ENCODE measurements at regions not wholly inside any gene's neighbourhood (a gene's known extent, or its start where the extent isn't known, plus 50 kb on each side); places are given as distances from the start of the nearest gene placed in this dataset.

DNA sequence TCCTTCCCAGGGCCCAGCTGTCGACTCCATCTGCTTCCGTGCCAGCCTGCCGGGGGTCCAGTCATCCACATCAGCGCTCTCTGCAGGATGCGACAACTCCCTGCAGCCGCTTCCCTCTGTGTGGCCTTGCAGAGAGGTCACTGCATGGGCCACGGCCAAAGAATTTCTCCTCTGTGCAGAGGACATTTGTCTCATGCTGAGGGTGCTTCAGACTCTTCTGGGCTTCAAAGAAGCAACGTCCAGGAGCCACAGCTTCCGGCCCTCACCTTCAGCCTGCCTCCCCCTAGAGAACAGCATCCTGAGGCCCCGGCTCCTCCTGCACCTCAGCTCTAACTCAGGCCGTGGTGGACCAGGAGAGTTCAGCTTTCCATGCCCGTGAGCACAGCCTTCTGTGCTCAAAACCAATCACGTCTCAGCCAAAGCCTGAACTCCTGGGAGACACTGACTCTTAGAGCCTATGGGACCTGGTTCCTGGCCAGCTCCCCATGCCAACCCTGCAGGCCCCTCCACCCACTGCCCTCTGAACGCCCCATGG, 258.9 kb downstream of the BRD1 start:
- H3K36me3 Mint-ChIP-seq, result peaks cover 9 to 13% of the 10 kb centered on the region in 2 donors
- H3K4me3 Mint-ChIP-seq, result no peak overlapping the region
- no peak for ATAC-seq (replicated peaks)
- no peak for DNase-seq
- no peaks in the 10 kb centered on the region for H3K27me3 Mint-ChIP-seq
- H3K27ac Mint-ChIP-seq, result no peak overlapping the region
- peaks cover 0 to 12% of the 10 kb centered on the region in 2 donors for H3K4me1 Mint-ChIP-seq
- peaks cover 0 to 5% of the 10 kb centered on the region in 2 donors for H3K9me3 Mint-ChIP-seq

DNA sequence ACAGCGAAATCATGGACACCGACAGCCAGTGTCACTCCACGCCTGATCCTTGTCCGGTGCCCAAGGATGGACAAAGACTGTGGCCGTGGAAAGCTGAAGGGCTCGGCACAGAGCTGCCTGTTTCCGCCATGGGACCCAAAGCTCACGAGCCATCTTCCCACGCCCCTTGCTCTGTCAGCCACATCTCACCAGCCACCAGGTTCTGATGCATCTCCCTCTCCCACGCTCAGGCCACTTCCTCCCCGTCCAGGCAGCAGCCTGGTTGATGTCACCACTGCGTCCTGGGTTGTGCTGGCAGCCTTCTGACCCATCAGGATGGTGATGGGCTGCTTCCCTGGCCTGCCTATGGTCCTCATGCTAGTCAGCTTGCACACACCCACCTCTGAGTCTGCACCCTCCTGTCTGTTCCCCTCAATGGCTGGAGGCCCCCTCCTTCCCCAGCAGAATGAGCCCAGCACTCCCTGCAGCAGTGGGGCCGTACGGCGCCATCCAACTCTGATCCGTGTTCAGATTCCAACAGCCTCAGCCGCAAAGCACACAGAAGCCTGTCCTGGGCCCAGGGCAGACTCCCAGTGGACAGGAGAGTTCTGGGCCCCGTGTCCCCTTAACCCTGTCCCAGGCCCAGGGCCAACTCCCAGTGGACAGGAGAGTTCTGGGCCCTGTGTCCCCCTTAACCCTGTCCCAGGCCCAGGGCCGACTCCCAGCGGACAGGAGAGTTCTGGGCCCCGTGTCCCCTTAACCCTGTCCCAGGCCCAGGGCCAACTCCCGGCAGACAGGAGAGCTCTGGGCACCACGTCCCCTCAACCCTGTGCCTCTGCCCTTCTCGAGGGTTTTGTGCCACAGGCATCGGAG, 259.5 kb downstream of the BRD1 start:
- peak overlapping the region; percentile 56 for H3K27ac Mint-ChIP-seq
- H3K27me3 Mint-ChIP-seq, result no peaks in the 10 kb centered on the region
- ATAC-seq (replicated peaks) (no peak), DNase-seq (no peak)
- peaks cover 6 to 9% of the 10 kb centered on the region in 2 donors for H3K36me3 Mint-ChIP-seq
- H3K4me1 Mint-ChIP-seq, result peaks cover 0 to 8% of the 10 kb centered on the region in 2 donors
- peak overlapping the region in 1 of 2 donors; percentile 9 for H3K4me3 Mint-ChIP-seq
- peaks cover 0 to 3% of the 10 kb centered on the region in 2 donors for H3K9me3 Mint-ChIP-seq

DNA sequence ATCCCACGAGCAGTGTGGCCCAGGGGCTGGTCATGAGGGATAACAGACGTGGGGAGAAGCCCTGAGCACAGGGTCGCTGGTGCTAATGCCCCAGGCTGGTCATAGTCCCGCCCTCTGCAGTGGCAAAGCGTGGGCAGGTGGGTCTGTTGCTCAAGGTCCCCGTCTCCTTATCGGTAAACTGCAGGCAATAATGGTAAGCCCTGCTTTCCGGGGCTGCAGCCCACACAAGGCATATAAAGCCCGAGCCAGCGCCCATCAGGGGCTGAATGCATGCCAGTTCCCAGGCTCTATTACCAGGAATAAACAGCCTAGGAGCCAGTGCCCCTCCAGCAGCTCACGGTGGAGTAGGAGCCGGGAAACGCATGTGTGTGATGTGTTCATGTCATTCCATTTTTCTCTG, 261.0 kb downstream of the BRD1 start:
- Mint-ChIP-seq H3K4me3 (no peak overlapping the region), H3K4me1 (peaks cover 0 to 6% of the 10 kb centered on the region in 2 donors), H3K27me3 (no peaks in the 10 kb centered on the region), H3K27ac (no peak overlapping the region), H3K9me3 (no peaks in the 10 kb centered on the region), H3K36me3 (peaks cover 3 to 6% of the 10 kb centered on the region in 2 donors)
- DNase-seq (no peak), ATAC-seq (replicated peaks) (no peak)

DNA sequence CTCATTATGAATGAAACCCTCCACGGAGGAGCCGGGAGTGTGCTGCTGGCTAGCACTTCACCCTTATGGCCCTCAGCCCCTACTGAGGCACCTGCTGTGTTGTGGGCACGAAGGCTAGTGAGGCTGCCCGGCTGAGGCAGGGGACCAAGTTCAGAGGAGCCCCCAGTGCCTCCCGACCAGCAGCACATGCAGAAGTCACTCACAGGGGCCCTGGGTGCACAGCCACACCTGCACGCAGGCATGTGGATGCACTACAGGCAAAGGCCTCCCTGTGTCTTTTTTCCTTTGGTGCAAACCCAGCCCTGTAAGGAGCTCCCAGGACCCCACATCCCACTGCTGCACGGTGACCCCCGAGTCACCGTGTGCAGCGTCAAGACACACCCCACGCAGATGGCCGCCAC, 261.5 kb downstream of the BRD1 start:
- DNase-seq (no peak), ATAC-seq (replicated peaks) (no peak)
- Mint-ChIP-seq H3K36me3 (peaks cover 6 to 7% of the 10 kb centered on the region in 2 donors), H3K27me3 (no peaks in the 10 kb centered on the region), H3K27ac (no peak overlapping the region), H3K4me1 (peaks cover 0 to 11% of the 10 kb centered on the region in 2 donors), H3K4me3 (no peak overlapping the region), H3K9me3 (peaks cover 0 to 3% of the 10 kb centered on the region in 2 donors)

DNA sequence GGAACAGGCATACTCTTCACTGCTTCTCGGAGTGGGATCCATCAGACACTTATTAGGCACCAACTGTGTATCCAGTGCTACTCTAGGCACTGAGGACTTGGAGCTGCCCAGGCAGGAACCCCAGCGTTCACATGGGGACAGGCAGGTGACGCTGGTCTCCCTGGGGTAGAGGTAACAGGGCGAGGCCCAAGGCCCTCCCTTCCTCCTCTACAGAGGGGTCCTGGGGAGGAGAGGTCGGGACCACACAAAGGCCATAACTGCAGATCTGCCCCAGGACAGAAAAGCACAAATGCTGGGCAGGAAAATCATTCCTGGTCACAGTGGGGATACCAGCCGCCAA, 262.2 kb downstream of the BRD1 start:
- Mint-ChIP-seq H3K9me3 (peaks cover 0 to 3% of the 10 kb centered on the region in 2 donors), H3K27me3 (no peaks in the 10 kb centered on the region), H3K36me3 (peaks cover 4 to 9% of the 10 kb centered on the region in 2 donors), H3K4me3 (no peak overlapping the region), H3K4me1 (peaks cover 0 to 12% of the 10 kb centered on the region in 2 donors), H3K27ac (no peak overlapping the region)
- DNase-seq (no peak), ATAC-seq (replicated peaks) (no peak)

DNA sequence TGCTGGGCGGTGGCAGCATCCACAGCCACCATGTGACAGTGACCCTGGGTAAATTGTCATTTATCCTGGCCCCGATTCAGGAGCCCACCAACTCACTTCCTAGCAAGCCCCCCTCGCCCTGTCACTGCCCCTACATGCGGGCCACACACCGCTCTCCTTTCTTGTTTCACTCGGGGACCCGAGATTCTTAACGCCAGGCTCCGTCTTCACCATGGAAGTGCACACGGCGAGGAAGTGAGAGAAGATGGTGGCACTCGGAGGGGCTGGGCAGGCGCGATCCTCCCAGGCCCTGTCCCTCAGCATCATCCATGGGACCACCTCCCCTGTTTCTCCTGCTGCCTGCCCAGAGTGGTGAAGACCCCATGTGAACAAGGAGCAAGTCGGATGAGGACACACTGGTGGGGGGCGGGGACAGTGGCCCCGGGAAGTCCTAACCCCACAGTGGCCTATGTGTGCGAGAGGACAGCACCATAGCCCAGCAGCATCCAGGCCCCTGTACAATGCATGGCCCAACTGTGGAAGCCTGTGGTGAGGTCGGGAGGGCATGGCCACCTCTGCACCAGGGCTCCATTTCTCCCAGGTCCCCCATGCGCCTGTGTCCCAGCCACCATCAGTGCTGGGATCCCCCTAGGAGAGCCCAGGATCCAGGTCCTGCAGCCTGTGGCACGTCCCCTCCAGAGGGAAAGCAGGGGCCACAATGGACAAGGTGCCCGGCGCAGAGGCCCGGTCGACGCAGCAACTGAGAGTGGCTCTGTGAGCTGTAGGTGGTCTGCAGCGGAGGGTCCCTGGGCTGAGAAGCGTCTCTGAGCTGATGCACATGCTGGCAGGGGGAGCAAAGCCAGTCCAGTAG, 262.8 kb downstream of the BRD1 start:
- Mint-ChIP-seq H3K27me3 (no peaks in the 10 kb centered on the region), H3K4me3 (no peak overlapping the region), H3K9me3 (peaks cover 0 to 3% of the 10 kb centered on the region in 2 donors), H3K27ac (no peak overlapping the region), H3K36me3 (peaks cover 5 to 9% of the 10 kb centered on the region in 2 donors), H3K4me1 (peaks cover 0 to 12% of the 10 kb centered on the region in 2 donors)
- no peak for DNase-seq
- no peak for ATAC-seq (replicated peaks)

DNA sequence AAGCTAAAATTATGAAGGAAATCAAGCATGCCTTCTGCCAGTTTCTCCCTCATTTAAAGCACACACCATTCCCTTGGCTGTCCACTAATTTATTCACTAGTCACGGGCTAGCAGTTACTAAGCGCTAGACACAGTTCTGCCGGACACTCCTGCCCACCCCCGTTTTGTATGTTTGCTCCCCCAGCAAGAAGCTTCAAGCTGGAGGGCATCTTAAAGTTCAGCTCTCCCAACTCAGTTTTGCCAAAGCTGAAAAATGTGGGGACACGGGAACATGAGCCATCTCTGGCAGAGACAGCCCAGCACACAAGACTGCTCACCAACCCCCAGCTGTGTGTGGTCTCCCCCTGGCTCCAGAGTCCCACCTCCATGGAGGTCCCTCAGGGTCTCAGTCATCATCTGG, 263.6 kb downstream of the BRD1 start:
- Mint-ChIP-seq H3K4me1 (peaks cover 0 to 12% of the 10 kb centered on the region in 2 donors), H3K27ac (no peak overlapping the region), H3K27me3 (no peaks in the 10 kb centered on the region), H3K9me3 (peaks cover 0 to 3% of the 10 kb centered on the region in 2 donors), H3K4me3 (no peak overlapping the region), H3K36me3 (peaks cover 5 to 9% of the 10 kb centered on the region in 2 donors)
- no peak for DNase-seq
- ATAC-seq (replicated peaks), result no peak

DNA sequence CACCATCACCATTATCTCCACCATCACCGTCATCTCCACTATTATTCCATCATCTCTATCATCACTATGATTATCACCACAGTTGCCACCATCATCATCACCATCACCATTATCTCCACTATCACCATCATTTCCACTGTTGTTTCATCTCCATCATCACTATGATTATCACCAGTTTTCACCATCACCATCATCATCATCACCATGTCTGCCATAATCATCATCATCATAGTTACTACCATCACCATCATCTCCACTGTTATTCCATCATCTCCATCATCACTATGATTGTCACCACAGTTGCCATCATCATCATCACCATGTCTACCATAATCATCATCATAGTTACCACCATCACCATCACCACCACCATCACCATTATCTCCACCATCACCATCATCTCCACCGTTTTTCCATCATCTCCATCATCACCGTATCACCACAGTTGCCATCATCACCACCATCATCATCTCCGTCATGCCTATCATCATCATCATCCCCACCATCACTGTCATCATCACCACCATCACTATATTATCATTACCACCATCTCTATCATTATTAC, 264.9 kb downstream of the BRD1 start:
- ATAC-seq (replicated peaks) (no peak), DNase-seq (no peak)
- peaks cover 0 to 12% of the 10 kb centered on the region in 2 donors for H3K4me1 Mint-ChIP-seq
- no peak overlapping the region for H3K4me3 Mint-ChIP-seq
- H3K9me3 Mint-ChIP-seq, result peaks cover 4 to 7% of the 10 kb centered on the region in 2 donors
- no peaks in the 10 kb centered on the region for H3K27me3 Mint-ChIP-seq
- H3K36me3 Mint-ChIP-seq, result peaks cover 9 to 12% of the 10 kb centered on the region in 2 donors
- no peak overlapping the region for H3K27ac Mint-ChIP-seq

DNA sequence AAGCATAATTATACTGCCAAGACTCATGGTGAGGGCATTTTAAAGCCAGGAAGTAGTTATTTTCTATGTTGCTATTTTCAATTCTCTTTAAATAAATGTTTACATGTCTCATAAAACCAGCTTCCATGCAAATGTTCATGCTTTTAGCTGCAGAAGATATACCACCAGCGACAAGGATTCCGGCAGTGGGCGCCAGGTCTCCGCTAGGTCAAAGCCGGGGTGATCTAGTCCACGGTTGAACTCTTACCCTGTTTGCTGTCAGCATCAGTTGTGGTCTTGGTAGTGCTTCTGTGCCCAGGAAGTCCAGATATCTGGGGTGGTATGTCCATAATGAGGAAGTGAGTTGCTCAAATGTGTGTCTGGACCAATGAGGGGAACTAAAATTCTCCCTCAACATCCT, 265.7 kb downstream of the BRD1 start:
- Mint-ChIP-seq H3K4me1 (peaks cover 0 to 12% of the 10 kb centered on the region in 2 donors), H3K36me3 (peaks cover 13 to 17% of the 10 kb centered on the region in 2 donors), H3K4me3 (no peak overlapping the region), H3K9me3 (peaks cover 8 to 10% of the 10 kb centered on the region in 2 donors), H3K27ac (no peak overlapping the region), H3K27me3 (no peaks in the 10 kb centered on the region)
- DNase-seq (no peak), ATAC-seq (replicated peaks) (no peak)

DNA sequence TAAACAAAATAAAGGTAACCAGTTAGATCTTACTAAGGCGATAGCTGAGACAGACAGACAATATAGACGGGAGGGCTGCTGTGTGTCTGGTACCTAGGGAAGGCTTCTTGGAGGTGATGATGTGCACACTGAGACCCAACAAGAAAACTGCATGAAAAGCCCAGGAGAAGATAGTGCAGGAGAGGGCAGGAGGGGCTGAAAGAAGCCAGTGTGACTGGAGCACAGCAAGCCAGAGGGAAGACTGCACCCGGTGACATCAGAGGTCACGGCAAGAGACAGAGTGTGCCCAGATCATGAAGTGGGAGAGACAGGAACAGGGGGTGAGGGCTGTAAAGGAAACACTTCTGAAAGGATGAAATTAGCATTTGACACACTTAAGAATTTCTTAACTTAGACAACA, 266.3 kb downstream of the BRD1 start:
- H3K4me3 Mint-ChIP-seq, result no peak overlapping the region
- no peaks in the 10 kb centered on the region for H3K27me3 Mint-ChIP-seq
- H3K36me3 Mint-ChIP-seq, result peaks cover 13 to 18% of the 10 kb centered on the region in 2 donors
- H3K27ac Mint-ChIP-seq, result no peak overlapping the region
- ATAC-seq (replicated peaks), result no peak
- H3K4me1 Mint-ChIP-seq, result peaks cover 0 to 12% of the 10 kb centered on the region in 2 donors
- H3K9me3 Mint-ChIP-seq, result peaks cover 8 to 10% of the 10 kb centered on the region in 2 donors
- DNase-seq, result no peak

DNA sequence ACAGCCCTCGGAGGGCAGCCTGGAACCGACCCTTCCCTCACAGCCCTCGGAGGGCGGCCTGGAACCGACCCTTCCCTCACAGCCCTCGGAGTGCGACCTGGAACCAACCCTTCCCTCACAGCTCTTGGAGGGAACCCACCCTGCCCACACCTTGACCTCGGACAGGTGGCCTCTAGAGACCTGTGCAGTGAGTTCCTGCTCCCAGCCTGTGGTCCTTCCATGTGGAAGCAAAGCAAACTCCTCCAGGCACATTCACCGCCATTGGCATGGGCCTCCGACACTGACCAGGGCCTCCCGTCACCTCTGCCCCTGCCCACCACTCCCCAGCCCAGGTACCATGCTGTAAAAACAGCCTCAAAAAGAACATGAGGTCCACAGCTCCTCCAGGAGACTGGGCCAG, 272.1 kb downstream of the BRD1 start:
- Mint-ChIP-seq H3K27ac (no peak overlapping the region), H3K4me3 (no peak overlapping the region), H3K36me3 (peaks cover 29% of the 10 kb centered on the region in 2 donors), H3K9me3 (peaks cover 14 to 16% of the 10 kb centered on the region in 2 donors), H3K4me1 (no peaks in the 10 kb centered on the region), H3K27me3 (no peaks in the 10 kb centered on the region)
- no peak for DNase-seq
- no peak for ATAC-seq (replicated peaks)

DNA sequence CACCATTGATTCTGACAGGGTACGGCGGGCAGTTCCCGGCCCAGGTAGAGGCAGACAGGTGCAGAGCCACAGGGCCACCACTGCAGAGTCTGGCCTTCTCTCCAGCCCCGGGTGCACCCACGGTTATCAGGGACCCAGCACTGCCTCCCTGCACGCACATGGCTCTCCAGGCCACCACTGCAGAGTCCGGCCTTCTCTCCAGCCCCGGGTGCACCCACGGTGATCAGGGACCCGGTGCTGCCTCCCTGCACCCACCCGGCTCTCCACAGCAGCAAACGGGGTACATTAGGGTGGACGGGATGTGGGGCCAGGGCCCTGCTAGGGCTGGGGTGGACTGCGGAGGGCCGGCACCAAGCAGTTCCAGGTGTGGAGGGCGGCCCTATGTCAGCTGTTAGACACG, 272.9 kb downstream of the BRD1 start:
- no peaks in the 10 kb centered on the region for H3K4me1 Mint-ChIP-seq
- peaks cover 29% of the 10 kb centered on the region in 2 donors for H3K36me3 Mint-ChIP-seq
- no peak for ATAC-seq (replicated peaks)
- H3K27me3 Mint-ChIP-seq, result no peaks in the 10 kb centered on the region
- no peak for DNase-seq
- no peak overlapping the region for H3K4me3 Mint-ChIP-seq
- H3K9me3 Mint-ChIP-seq, result peaks cover 16 to 18% of the 10 kb centered on the region in 2 donors
- H3K27ac Mint-ChIP-seq, result no peak overlapping the region

DNA sequence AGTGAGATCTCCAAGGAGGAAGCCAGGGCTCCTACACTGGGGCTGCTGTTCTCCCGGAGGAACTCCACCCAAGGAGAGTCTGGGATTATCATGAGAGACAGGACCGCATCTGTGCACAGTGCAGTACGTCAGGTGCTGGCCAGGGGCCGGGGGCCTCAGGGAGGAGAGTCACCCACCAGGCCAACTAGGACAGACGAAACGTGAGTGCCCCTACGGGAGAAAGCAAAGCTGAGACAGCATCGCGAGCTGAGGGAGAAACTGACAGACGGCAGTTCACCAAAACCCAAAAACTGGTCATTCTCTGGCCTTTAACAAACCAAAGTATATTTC, 273.4 kb downstream of the BRD1 start:
- ATAC-seq (replicated peaks) (no peak), DNase-seq (no peak)
- Mint-ChIP-seq H3K4me3 (no peak overlapping the region), H3K27me3 (no peaks in the 10 kb centered on the region), H3K27ac (no peak overlapping the region), H3K36me3 (peaks cover 29% of the 10 kb centered on the region in 2 donors), H3K9me3 (peaks cover 16 to 18% of the 10 kb centered on the region in 2 donors), H3K4me1 (no peaks in the 10 kb centered on the region)
